ENCODE measurements at regions not wholly inside any gene's neighbourhood (a gene's known extent, or its start where the extent isn't known, plus 50 kb on each side); places are given as distances from the start of the nearest gene placed in this dataset.
A peak's percentile ranks its signal among the peaks of the same experiment; 100 is the strongest.

GRCh38 chr22:27372969-27373670 lies 428.4 kb downstream of the MN1 start:
- H3K4me3 ChIP-seq (ENCODE audit: extremely low read depth in 1 of 4, insufficient read depth in 2 of 4, low read depth in 3 of 4, low read length in 4 of 4) = peak overlapping the region in 3 of 4 experiments; percentile 16 to 43 (median 17); a peak in 3 of 8 replicates
- peak; percentile 84 to 88 for DNase-seq (ENCODE audit: low read depth in 1 of 2, low spot score in 2 of 2)
- CTCF ChIA-PET (ENCODE audit: partially characterized antibody) = interaction anchor here (0.6 to 1.4 kb wide), 7 partner anchors 10 to 289 kb away, joined by 3 to 6 read pairs (median 3); no protein-coding TSS in a partner anchor
- TF ChIP-seq NRF1 (IDR thresholded peaks at IDR 0.05; ENCODE audit: low read depth, low read length) (no peak), CEBPB (IDR thresholded peaks at IDR 0.05; ENCODE audit: low read depth, low read length) (no peak), RBBP5 (IDR thresholded peaks at IDR 0.05; ENCODE audit: borderline replicate concordance, low read depth, low read length) (0 out of 2 replicates have a peak, but pooled peaks have one; percentile 60), SIN3A (conservative IDR thresholded peaks at IDR 0.05 in 1 of 2, IDR thresholded peaks at IDR 0.05 in 1 of 2; ENCODE audit: low read depth in 1 of 2, low read length in 2 of 2) (0 out of 4 replicates have a peak, but pooled peaks of 1 of the 2 experiments have one; percentile 45), USF2 (IDR thresholded peaks at IDR 0.05; ENCODE audit: low read length) (no peak), CBX5 (IDR thresholded peaks at IDR 0.05; ENCODE audit: low read depth, low read length) (no peak), POU5F1 (IDR thresholded peaks at IDR 0.05; ENCODE audit: low read depth, low read length) (no peak), RNF2 (IDR thresholded peaks at IDR 0.05; ENCODE audit: borderline replicate concordance, low read depth, low read length, missing control alignments, poor library complexity, severe bottlenecking) (no peak), TCF12 (IDR thresholded peaks at IDR 0.05; ENCODE audit: low read depth, low read length) (no peak)
- TF ChIP-seq, protein P1, sequence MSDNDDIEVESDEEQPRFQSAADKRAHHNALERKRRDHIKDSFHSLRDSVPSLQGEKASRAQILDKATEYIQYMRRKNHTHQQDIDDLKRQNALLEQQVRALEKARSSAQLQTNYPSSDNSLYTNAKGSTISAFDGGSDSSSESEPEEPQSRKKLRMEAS (IDR thresholded peaks at IDR 0.05) = peak; percentile 53

More at GRCh38 chr22:27372969-27373670, 428.4 kb downstream of the MN1 start:
- POLR2A ChIA-PET (ENCODE audit: partially characterized antibody) = interaction anchor here (0.8 to 1.2 kb wide), 3 partner anchors 10 to 308 kb away, joined by 3 read pairs; no protein-coding TSS in a partner anchor
- H3K27ac ChIP-seq (ENCODE audit: low read depth, low read length) = no peak overlapping the region
- H2AK5ac ChIP-seq (ENCODE audit: low read depth, low read length) = no peak overlapping the region
- no peak overlapping the region for H3K23ac ChIP-seq (ENCODE audit: insufficient read length)
- no peaks in the 10 kb centered on the region for H3K79me2 ChIP-seq (ENCODE audit: control insufficient read depth in 1 of 2, insufficient read depth in 2 of 2, low read length in 2 of 2)
- no peaks in the 10 kb centered on the region for H3K36me3 ChIP-seq (ENCODE audit: control insufficient read depth in 2 of 4, insufficient read depth in 4 of 4, low read length in 3 of 4)
- H3K9ac ChIP-seq (replicated peaks in 1 of 4; ENCODE audit: extremely low read depth in 1 of 4, low read depth in 3 of 4, low read length in 3 of 4) = no peak overlapping the region
- 19% methylated on average over 10 of the region's 10 CpGs; no CpG with 5 or more reads in 1 of the 2 experiments for WGBS, 2 experiments (ENCODE audit: extremely low coverage in 1 of 2, insufficient coverage in 1 of 2, insufficient read length in 1 of 2, insufficient replicate concordance in 2 of 2, low coverage in 1 of 2, low lambda C conversion rate in 2 of 2, missing lambda C conversion rate in 1 of 2)
- H3K23me2 ChIP-seq (ENCODE audit: low read depth, low read length) = no peaks in the 10 kb centered on the region; the same call in 1 of the 2 replicates
- no peak overlapping the region for H4K8ac ChIP-seq (ENCODE audit: extremely low read depth, insufficient read depth, low read length)
- H2AFZ ChIP-seq (ENCODE audit: low read length) = peak overlapping the region; percentile 91
- H3K56ac ChIP-seq (replicated peaks; ENCODE audit: insufficient read length, low read depth, low read length) = no peak overlapping the region
- H3K18ac ChIP-seq (ENCODE audit: extremely low read depth, low read length) = no peak overlapping the region
- no peak overlapping the region for H3K4ac ChIP-seq (replicated peaks; ENCODE audit: insufficient read length, low read depth, low read length)
- peak overlapping the region; percentile 64 for H2BK120ac ChIP-seq (replicated peaks; ENCODE audit: low read depth, low read length)
- peak overlapping the region; percentile 57 for H3K4me2 ChIP-seq (ENCODE audit: insufficient read depth in 1 of 2, low read depth in 2 of 2, low read length in 2 of 2)
- H3K9me3 ChIP-seq (ENCODE audit: insufficient read depth in 2 of 2, low read depth in 1 of 2, low read length in 1 of 2) = no peaks in the 10 kb centered on the region
- no peak overlapping the region for H2BK20ac ChIP-seq (ENCODE audit: low read length)
- FAIRE-seq = peak; percentile 72
- no peaks in the 10 kb centered on the region for H3K79me1 ChIP-seq (ENCODE audit: low read depth, low read length)
- H4K20me1 ChIP-seq (replicated peaks in 1 of 2; ENCODE audit: control insufficient read depth in 1 of 2, insufficient read depth in 2 of 2, low read length in 2 of 2) = no peaks in the 10 kb centered on the region
- no peak overlapping the region for H3K14ac ChIP-seq (ENCODE audit: insufficient read length)
- H2BK12ac ChIP-seq (ENCODE audit: low read depth, low read length) = peak overlapping the region; percentile 92; the same call in 1 of the 2 replicates
- H2BK15ac ChIP-seq (ENCODE audit: low read length) = no peak overlapping the region
- H4K91ac ChIP-seq (replicated peaks; ENCODE audit: insufficient read length, low read length) = no peak overlapping the region
- H2BK5ac ChIP-seq (ENCODE audit: low read depth, low read length) = peak overlapping the region; percentile 66
- no peak overlapping the region for H4K5ac ChIP-seq (ENCODE audit: insufficient read length, low read depth, low read length)
- peaks cover 2 to 10% (median 4%) of the 10 kb centered on the region in 4 experiments; a peak in 5 of 7 replicates for H3K4me1 ChIP-seq (replicated peaks in 1 of 4; ENCODE audit: control insufficient read depth in 3 of 4, insufficient read depth in 4 of 4, low read length in 3 of 4)
- H3K27me3 ChIP-seq (replicated peaks in 1 of 4; ENCODE audit: control insufficient read depth in 3 of 4, extremely low read depth in 1 of 4, insufficient read depth in 3 of 4, low read length in 3 of 4) = no peaks in the 10 kb centered on the region

All from H1 (cell line).